Left lung (tissue), 4 donors: ENCODE measurements at regions not wholly inside any gene's neighbourhood (a gene's known extent, or its start where the extent isn't known, plus 50 kb on each side); places are given as distances from the start of the nearest gene placed in this dataset.

ENCODE experiments used
- ATAC-seq: fragments of 200-7000 bp; cut with Tn5 transposase; one replicate; pipeline ENCODE4 v1.9.1; 2020; ENCODE audit warnings: moderate library complexity
- DNase-seq, 4 donors: peaks; one replicate each; pipeline ENCODE4 v3.0.0-alpha.2; 2013 to 2020
- H3K27ac ChIP-seq, 2 donors: fragments of 200-600 bp; sonication (generic) in 1 of 2; one replicate each; pipeline versions ENCODE4 v1.5.0 to v1.8.0; 2020 to 2021
- H3K27me3 ChIP-seq, 2 donors: fragments of 200-600 bp; sonication (generic) in 1 of 2; one replicate each; pipeline versions ENCODE4 v1.5.0 to v1.8.0; 2020 to 2021
- H3K36me3 ChIP-seq, 2 donors: fragments of 200-600 bp; sonication (generic) in 1 of 2; one replicate each; pipeline versions ENCODE4 v1.5.0 to v1.8.0; 2020 to 2021
- H3K4me1 ChIP-seq, 2 donors: fragments of 200-600 bp; one replicate each; pipeline ENCODE4 v1.8.0; 2021
- H3K4me3 ChIP-seq, 2 donors: fragments of 200-600 bp; sonication (generic) in 1 of 2; one replicate each; pipeline versions ENCODE4 v1.5.0 to v1.8.0; 2020 to 2021; ENCODE audit warnings: mild to moderate bottlenecking in 1 of 2
- H3K9me3 ChIP-seq, 2 donors: fragments of 200-600 bp; sonication (generic) in 1 of 2; one replicate each; pipeline versions ENCODE4 v1.5.0 to v1.8.0; 2020 to 2021
- CTCF ChIP-seq, 2 donors: fragments of 200-600 bp; sonication (generic) in 1 of 2; IDR thresholded peaks; one replicate each; pipeline versions ENCODE4 v1.5.0 to v1.8.0; 2021; ENCODE audit warnings: antibody characterized with exemption in 2 of 2
- intact Hi-C, 2 donors: fragments of 100-400 bp; cut with DNase I; formaldehyde crosslinking; loops; one replicate each; pipeline versions ENCODE4 v1.11.2 to v1.14.2; 2022
- donor health status: DM: no; HTN: yes; CAD: no.
- donor health status: DM: no; HTN: no; CAD: no.

GRCh38 chr7:72524037-72524436 is 111.9 kb upstream of the CALN1 start:
- H3K27me3 ChIP-seq = no peaks in the 10 kb centered on the region
- TF ChIP-seq CTCF (IDR thresholded peaks at IDR 0.05) = no peak
- intact Hi-C loops = no loop called here
- H3K27ac ChIP-seq = no peak overlapping the region
- no peaks in the 10 kb centered on the region for H3K4me1 ChIP-seq
- no peak for ATAC-seq
- no peaks in the 10 kb centered on the region for H3K9me3 ChIP-seq
- H3K4me3 ChIP-seq = no peak overlapping the region
- no peaks in the 10 kb centered on the region for H3K36me3 ChIP-seq
- no peak for DNase-seq

- ATAC-seq = no peak
- H3K9me3 ChIP-seq = no peaks in the 10 kb centered on the region
- H3K4me3 ChIP-seq = no peak overlapping the region
- TF ChIP-seq CTCF (IDR thresholded peaks at IDR 0.05) = no peak
- no peaks in the 10 kb centered on the region for H3K36me3 ChIP-seq
- H3K27ac ChIP-seq = no peak overlapping the region
- DNase-seq = no peak
- H3K27me3 ChIP-seq = no peaks in the 10 kb centered on the region
- intact Hi-C loops = no loop called here
- no peaks in the 10 kb centered on the region for H3K4me1 ChIP-seq
Observed at GRCh38 chr7:72504061-72504706, 92.0 kb upstream of the CALN1 start.

- Histone ChIP-seq H3K4me1 (no peaks in the 10 kb centered on the region), H3K36me3 (no peaks in the 10 kb centered on the region), H3K9me3 (peaks cover 0 to 5% of the 10 kb centered on the region in 2 donors), H3K27me3 (no peaks in the 10 kb centered on the region), H3K27ac (no peak overlapping the region), H3K4me3 (no peak overlapping the region)
- intact Hi-C loops = no loop called here
- ATAC-seq (no peak), DNase-seq (no peak)
- no peak for TF ChIP-seq CTCF (IDR thresholded peaks at IDR 0.05)
Observed at GRCh38 chr7:72503644-72504043, 91.5 kb upstream of the CALN1 start.

- intact Hi-C loops = no loop called here
- no peaks in the 10 kb centered on the region for H3K36me3 ChIP-seq
- H3K9me3 ChIP-seq = peaks cover 0 to 24% of the 10 kb centered on the region in 2 donors
- no peak for ATAC-seq
- H3K27me3 ChIP-seq = no peaks in the 10 kb centered on the region
- no peak overlapping the region for H3K4me3 ChIP-seq
- no peak for TF ChIP-seq CTCF (IDR thresholded peaks at IDR 0.05)
- no peaks in the 10 kb centered on the region for H3K4me1 ChIP-seq
- H3K27ac ChIP-seq = no peak overlapping the region
- no peak for DNase-seq
Observed at GRCh38 chr7:72494807-72495206, 82.7 kb upstream of the CALN1 start.

- peak; percentile 61 to 69 for TF ChIP-seq CTCF (IDR thresholded peaks at IDR 0.05)
- DNase-seq (peak; percentile 43 to 72 (median 55)), ATAC-seq (peak; percentile 92)
- intact Hi-C loops = no loop called here
- Histone ChIP-seq H3K4me3 (no peak overlapping the region), H3K36me3 (no peaks in the 10 kb centered on the region), H3K9me3 (peaks cover 0 to 23% of the 10 kb centered on the region in 2 donors), H3K4me1 (no peaks in the 10 kb centered on the region), H3K27ac (no peak overlapping the region), H3K27me3 (no peaks in the 10 kb centered on the region)
Observed at GRCh38 chr7:72493850-72494661, 81.9 kb upstream of the CALN1 start.
